ENCODE measurements at regions not wholly inside any gene's neighbourhood (a gene's known extent, or its start where the extent isn't known, plus 50 kb on each side); places are given as distances from the start of the nearest gene placed in this dataset.
A peak's percentile ranks its signal among the peaks of the same experiment; 100 is the strongest.

GRCh38 chr2:217612211-217612610, 390.6 kb downstream of the TNS1 start:
- no peak overlapping the region for H3K4me3 ChIP-seq
- ATAC-seq (no peak), DNase-seq (no peak)
- no peaks in the 10 kb centered on the region for H3K36me3 ChIP-seq
- 90 to 95% methylated on average over 3 of the region's 3 CpGs for WGBS, 2 donors
- intact Hi-C loops (cut with DNase I) = no loop called here
- TF ChIP-seq CTCF (IDR thresholded peaks at IDR 0.05) = no peak
- H3K4me1 ChIP-seq = peaks cover 0 to 16% (median 0%) of the 10 kb centered on the region in 9 donors
- no peak overlapping the region for H3K27ac ChIP-seq
- H3K9me3 ChIP-seq = no peaks in the 10 kb centered on the region
- H3K27me3 ChIP-seq = no peaks in the 10 kb centered on the region

DNA sequence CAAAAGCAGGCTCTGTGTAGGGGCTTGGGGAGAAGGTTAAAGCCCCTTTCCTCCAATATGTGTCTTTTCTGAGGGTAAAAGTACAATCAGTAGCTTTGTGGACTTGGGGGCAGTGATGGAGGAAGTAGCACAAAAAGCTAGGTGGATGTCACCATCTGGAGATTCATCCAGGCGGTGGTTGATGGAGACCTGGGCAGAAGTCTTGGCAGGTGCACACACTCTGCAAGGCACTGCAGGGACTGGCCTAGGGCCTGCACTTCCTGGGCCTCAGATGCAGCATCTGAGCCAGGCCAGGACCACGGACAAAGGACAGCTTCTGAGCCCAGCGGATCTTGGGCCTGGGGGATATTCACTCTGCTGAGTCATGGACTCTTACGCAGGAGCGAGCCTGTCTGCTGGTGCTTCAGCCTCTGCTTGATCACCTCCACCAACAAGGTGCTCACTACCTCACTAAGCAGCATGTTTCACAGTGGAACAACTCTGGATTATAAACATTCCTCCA, 391.1 kb downstream of the TNS1 start:
- H3K36me3 ChIP-seq = no peaks in the 10 kb centered on the region
- peaks cover 0 to 11% (median 0%) of the 10 kb centered on the region in 9 donors for H3K4me1 ChIP-seq
- intact Hi-C loops (cut with DNase I) = no loop called here
- H3K4me3 ChIP-seq = no peak overlapping the region
- WGBS, 2 donors = 96 to 99% methylated on average over 5 of the region's 5 CpGs
- DNase-seq (no peak), ATAC-seq (no peak)
- TF ChIP-seq CTCF (IDR thresholded peaks at IDR 0.05) = no peak
- no peaks in the 10 kb centered on the region for H3K27me3 ChIP-seq
- no peak overlapping the region for H3K27ac ChIP-seq
- H3K9me3 ChIP-seq = no peaks in the 10 kb centered on the region

DNA sequence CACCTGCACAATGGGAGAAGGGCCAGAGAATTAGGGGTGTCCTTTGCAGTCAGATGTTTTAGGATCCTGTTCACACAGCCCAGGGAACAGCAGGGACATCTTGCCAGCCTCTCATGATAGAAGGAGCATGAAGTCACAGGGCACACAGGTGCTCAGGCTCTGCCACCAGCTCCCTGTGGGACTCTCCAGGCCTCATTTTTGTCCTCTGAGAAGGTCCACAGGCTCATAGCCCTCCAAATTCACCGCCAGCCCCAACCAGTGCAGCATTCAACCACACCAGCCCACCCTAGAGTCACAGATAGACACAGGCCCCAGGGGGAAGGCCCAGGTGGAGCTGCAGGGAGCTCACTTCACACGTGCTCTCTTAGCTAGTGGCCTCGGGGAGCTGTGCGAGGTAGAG, 391.7 kb downstream of the TNS1 start:
- Histone ChIP-seq H3K4me1 (peaks cover 0 to 8% (median 0%) of the 10 kb centered on the region in 9 donors), H3K4me3 (no peak overlapping the region), H3K27ac (peak overlapping the region in 1 of 10 donors; percentile 10), H3K9me3 (no peaks in the 10 kb centered on the region), H3K36me3 (no peaks in the 10 kb centered on the region), H3K27me3 (no peaks in the 10 kb centered on the region)
- no peak for TF ChIP-seq CTCF (IDR thresholded peaks at IDR 0.05)
- 91 to 99% methylated on average over 4 of the region's 4 CpGs for WGBS, 2 donors
- ATAC-seq (no peak), DNase-seq (no peak)
- intact Hi-C loops (cut with DNase I) = no loop called here

- DNase-seq = no peak
- H3K27me3 ChIP-seq = no peaks in the 10 kb centered on the region
- 63 to 81% methylated on average over 6 of the region's 6 CpGs for WGBS, 2 donors
- no peak for TF ChIP-seq CTCF (IDR thresholded peaks at IDR 0.05)
- no peak for ATAC-seq
- H3K4me1 ChIP-seq = peaks cover 0 to 12% (median 4%) of the 10 kb centered on the region in 9 donors
- no peaks in the 10 kb centered on the region for H3K9me3 ChIP-seq
- H3K4me3 ChIP-seq = no peak overlapping the region
- no peak overlapping the region for H3K27ac ChIP-seq
- no peaks in the 10 kb centered on the region for H3K36me3 ChIP-seq
- intact Hi-C loops (cut with DNase I) = no loop called here
These were observed 392.4 kb downstream of the TNS1 start for GRCh38 chr2:217610401-217610814.
